SK-N-SH (cell line): ENCODE measurements at regions not wholly inside any gene's neighbourhood (a gene's known extent, or its start where the extent isn't known, plus 50 kb on each side); places are given as distances from the start of the nearest gene placed in this dataset.

Experiments
- CTCF ChIA-PET: fragments of 300-600, 350-600 bp; formaldehyde crosslinking; extraction: SDS; loops from one replicate; lab custom pipeline; 2021; lab: Yijun Ruan, JAX
- POLR2A ChIA-PET: fragments of 350-600 bp; sonication (Branson Sonifier 250); formaldehyde crosslinking; extraction: SDS; loops from one replicate; lab custom pipeline; 2020; ENCODE audit warnings: antibody characterized with exemption, inconsistent platforms; lab: Yijun Ruan, JAX
- DNase-seq: peaks from one replicate; pipeline ENCODE4 v3.0.0; 2012
- H2AFZ ChIP-seq: fragments of 200-600 bp; sonication (generic); 2 replicates; pipeline ENCODE4 v1.8.1; 2016; ENCODE audit warnings: antibody characterized with exemption, mild to moderate bottlenecking, low read depth
- H3F3A ChIP-seq: fragments of 200-600 bp; sonication (generic); replicated peaks from 2 replicates; pipeline ENCODE3; 2016; ENCODE audit warnings: antibody characterized with exemption, mild to moderate bottlenecking; ENCODE audit not compliant: insufficient read depth
- H3K27ac ChIP-seq, 2 experiments: fragments of 200-500 bp in 1 of 2; fragments of 200-600 bp in 1 of 2; sonication (Bioruptor generic) in 1 of 2; sonication (generic), shearing (Covaris generic) in 1 of 2; 2 replicates each; pipeline versions ENCODE4 v1.5.1 to v1.6.1; 2014 to 2016; ENCODE audit warnings: low read depth in 2 of 2, inconsistent platforms in 1 of 2, low read length in 1 of 2, mild to moderate bottlenecking in 1 of 2, mixed read lengths in 1 of 2
- H3K27me3 ChIP-seq: fragments of 200-600 bp; sonication (generic), shearing (Covaris generic); 2 replicates; pipeline ENCODE4 v1.6.1; 2016; ENCODE audit warnings: mixed run types; ENCODE audit not compliant: insufficient read depth
- H3K36me3 ChIP-seq, 2 experiments: fragments of 200-500 bp in 1 of 2; fragments of 200-600 bp in 1 of 2; sonication (Bioruptor generic) in 1 of 2; sonication (generic) in 1 of 2; replicated peaks in 1 of 2; 2 replicates each; pipeline versions ENCODE3 to v1.5.1; 2014 to 2016; ENCODE audit warnings: low read length in 1 of 2, mild to moderate bottlenecking in 1 of 2; ENCODE audit not compliant: insufficient read depth in 2 of 2, control insufficient read depth in 1 of 2
- H3K4me1 ChIP-seq, 2 experiments: fragments of 200-500 bp in 1 of 2; fragments of 200-600 bp in 1 of 2; sonication (Bioruptor generic) in 1 of 2; sonication (generic), shearing (Covaris generic) in 1 of 2; 2 replicates each; pipeline versions ENCODE4 v1.5.1 to v1.6.1; 2014 to 2016; ENCODE audit warnings: low read depth in 1 of 2, low read length in 1 of 2, mixed run types in 1 of 2; ENCODE audit not compliant: insufficient read depth in 2 of 2, control insufficient read depth in 1 of 2
- H3K4me2 ChIP-seq: fragments of 200-600 bp; sonication (generic), shearing (Covaris generic); 2 replicates; pipeline ENCODE4 v1.6.1; 2017; ENCODE audit warnings: mixed run types
- H3K4me3 ChIP-seq, 2 experiments: fragments of 200-500 bp in 1 of 2; fragments of 200-600 bp in 1 of 2; sonication (Bioruptor generic) in 1 of 2; sonication (generic), shearing (Covaris generic) in 1 of 2; 2 replicates each; pipeline versions ENCODE4 v1.5.1 to v1.8.1; 2014 to 2016; ENCODE audit warnings: low read depth in 2 of 2, inconsistent platforms in 1 of 2, low read length in 1 of 2, mild to moderate bottlenecking in 1 of 2, mixed read lengths in 1 of 2, moderate library complexity in 1 of 2
- H3K79me2 ChIP-seq: fragments of 200-600 bp; sonication (generic); 2 replicates; pipeline ENCODE4 v1.8.1; 2017; ENCODE audit warnings: mild to moderate bottlenecking; ENCODE audit not compliant: insufficient read depth
- H3K9ac ChIP-seq: fragments of 200-600 bp; sonication (generic); 2 replicates; pipeline ENCODE4 v1.6.1; 2017; ENCODE audit warnings: mixed run types
- H3K9me2 ChIP-seq: fragments of 200-600 bp; sonication (generic); 2 replicates; pipeline ENCODE4 v1.6.1; 2017; ENCODE audit warnings: mixed run types
- H3K9me3 ChIP-seq: fragments of 200-600 bp; sonication (generic); 2 replicates; pipeline ENCODE4 v1.6.1; 2017; ENCODE audit warnings: mixed run types, mild to moderate bottlenecking, moderate library complexity
- H4K20me1 ChIP-seq: fragments of 200-600 bp; sonication (generic); 2 replicates; pipeline ENCODE4 v1.6.1; 2017; ENCODE audit warnings: mild to moderate bottlenecking, mixed run types; ENCODE audit not compliant: insufficient read depth
- ELF1 ChIP-seq: IDR thresholded peaks from 2 replicates; pipeline ENCODE4 v1.4.0; 2012
- FOXJ3 ChIP-seq: sonication (generic); formaldehyde crosslinking; IDR thresholded peaks from 2 replicates; pipeline ENCODE4 v1.5.1; 2020; ENCODE audit warnings: mild to moderate bottlenecking, missing genetic modification reagents
- FOXM1 ChIP-seq: IDR thresholded peaks from 2 replicates; pipeline ENCODE4 v1.4.0; 2012; ENCODE audit warnings: low read depth, mild to moderate bottlenecking
- GABPA ChIP-seq: IDR thresholded peaks from 2 replicates; pipeline ENCODE4 v1.4.0; 2012; ENCODE audit warnings: low read depth, mild to moderate bottlenecking
- GATA2 ChIP-seq: sonication (generic); formaldehyde crosslinking; IDR thresholded peaks from 2 replicates; pipeline ENCODE4 v1.5.0; 2020; ENCODE audit warnings: mild to moderate bottlenecking, missing genetic modification reagents
- JUND ChIP-seq: IDR thresholded peaks from 2 replicates; pipeline ENCODE4 v1.4.0; 2012
- MXI1 ChIP-seq: IDR thresholded peaks from 2 replicates; pipeline ENCODE4 v1.6.1; 2012; ENCODE audit warnings: mild to moderate bottlenecking, low read depth, low read length, improper control_type of control experiment
- NFIC ChIP-seq: IDR thresholded peaks from 2 replicates; pipeline ENCODE4 v1.4.0; 2012; ENCODE audit warnings: borderline replicate concordance
- NRF1 ChIP-seq: IDR thresholded peaks from 2 replicates; pipeline ENCODE4 v1.6.1; 2012; ENCODE audit warnings: low read depth, mild to moderate bottlenecking, low read length
- REST ChIP-seq: IDR thresholded peaks from 2 replicates; pipeline ENCODE4 v1.6.1; 2012; ENCODE audit warnings: mild to moderate bottlenecking, low read depth, low read length, moderate library complexity
- RFX5 ChIP-seq: IDR thresholded peaks from 2 replicates; pipeline ENCODE4 v1.6.1; 2012; ENCODE audit warnings: mild to moderate bottlenecking, improper control_type of control experiment, low read length
- RXRA ChIP-seq: IDR thresholded peaks from 2 replicates; pipeline ENCODE4 v1.4.0; 2012; ENCODE audit warnings: low read depth, mild to moderate bottlenecking, borderline replicate concordance
- SIN3A ChIP-seq: IDR thresholded peaks from 2 replicates; pipeline ENCODE4 v1.6.1; 2012; ENCODE audit warnings: low read depth, mild to moderate bottlenecking, low read length, moderate library complexity, borderline replicate concordance
- SMC3 ChIP-seq: IDR thresholded peaks from 2 replicates; pipeline ENCODE4 v1.6.1; 2012; ENCODE audit warnings: low read depth, low read length, improper control_type of control experiment
- TAF1 ChIP-seq: IDR thresholded peaks from 2 replicates; pipeline ENCODE4 v1.6.1; 2012; ENCODE audit warnings: low read depth, mild to moderate bottlenecking, low read length, moderate library complexity, borderline replicate concordance
- USF2 ChIP-seq: fragments of 150-350 bp; IDR thresholded peaks from 2 replicates; pipeline ENCODE4 v1.6.1; 2017; ENCODE audit warnings: antibody characterized with exemption, low read length, low read depth, borderline replicate concordance
- YY1 ChIP-seq: IDR thresholded peaks from 2 replicates; pipeline ENCODE4 v1.4.0; 2012; ENCODE audit warnings: low read depth, mild to moderate bottlenecking
- WGBS: methylation state at CpG from one replicate; pipeline ENCODE4 v1.1.6; 2017; ENCODE audit warnings: low lambda C conversion rate; 5-methylcytosine and 5-hydroxymethylcytosine counted together
- TF ChIP-seq, protein P1 (sequence below): IDR thresholded peaks from 2 replicates; pipeline ENCODE4 v1.4.0; 2012; ENCODE audit warnings: low read depth, borderline replicate concordance
- TF ChIP-seq, protein P2 (sequence below): fragments of 150-350 bp; IDR thresholded peaks from 2 replicates; pipeline ENCODE4 v1.6.1; 2016; ENCODE audit warnings: mild to moderate bottlenecking, low read depth, low read length
- TF ChIP-seq, protein P3 (sequence below): IDR thresholded peaks from 2 replicates; pipeline ENCODE4 v1.4.0; 2012; ENCODE audit warnings: low read depth, borderline replicate concordance

- Histone ChIP-seq H3F3A (peaks cover 15% of the 10 kb centered on the region), H3K27ac (no peak overlapping the region), H3K9me2 (no peaks in the 10 kb centered on the region), H3K36me3 (no peaks in the 10 kb centered on the region), H3K79me2 (no peaks in the 10 kb centered on the region), H3K9me3 (peaks cover 8% of the 10 kb centered on the region), H3K9ac (no peak overlapping the region), H3K4me3 (no peak overlapping the region), H4K20me1 (no peaks in the 10 kb centered on the region), H3K4me2 (no peak overlapping the region), H2AFZ (no peak overlapping the region), H3K27me3 (no peaks in the 10 kb centered on the region), H3K4me1 (no peaks in the 10 kb centered on the region)
- 91% methylated on average over 5 of the region's 5 CpGs for WGBS
- ChIA-PET CTCF (no interaction called here), POLR2A (no interaction called here)
- TF ChIP-seq SIN3A: no peak
- TF ChIP-seq NRF1: no peak
- no peak for TF ChIP-seq GABPA
- TF ChIP-seq RFX5: no peak
- no peak for TF ChIP-seq YY1
- no peak for TF ChIP-seq USF2
- TF ChIP-seq ELF1: no peak
- no peak for TF ChIP-seq NFIC
- TF ChIP-seq REST: no peak
- no peak for TF ChIP-seq TAF1
- no peak for TF ChIP-seq FOXM1
- TF ChIP-seq JUND: no peak
- TF ChIP-seq, protein P1, sequence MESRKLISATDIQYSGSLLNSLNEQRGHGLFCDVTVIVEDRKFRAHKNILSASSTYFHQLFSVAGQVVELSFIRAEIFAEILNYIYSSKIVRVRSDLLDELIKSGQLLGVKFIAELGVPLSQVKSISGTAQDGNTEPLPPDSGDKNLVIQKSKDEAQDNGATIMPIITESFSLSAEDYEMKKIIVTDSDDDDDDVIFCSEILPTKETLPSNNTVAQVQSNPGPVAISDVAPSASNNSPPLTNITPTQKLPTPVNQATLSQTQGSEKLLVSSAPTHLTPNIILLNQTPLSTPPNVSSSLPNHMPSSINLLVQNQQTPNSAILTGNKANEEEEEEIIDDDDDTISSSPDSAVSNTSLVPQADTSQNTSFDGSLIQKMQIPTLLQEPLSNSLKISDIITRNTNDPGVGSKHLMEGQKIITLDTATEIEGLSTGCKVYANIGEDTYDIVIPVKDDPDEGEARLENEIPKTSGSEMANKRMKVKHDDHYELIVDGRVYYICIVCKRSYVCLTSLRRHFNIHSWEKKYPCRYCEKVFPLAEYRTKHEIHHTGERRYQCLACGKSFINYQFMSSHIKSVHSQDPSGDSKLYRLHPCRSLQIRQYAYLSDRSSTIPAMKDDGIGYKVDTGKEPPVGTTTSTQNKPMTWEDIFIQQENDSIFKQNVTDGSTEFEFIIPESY: no peak
- no peak for TF ChIP-seq SMC3
- TF ChIP-seq, protein P2, sequence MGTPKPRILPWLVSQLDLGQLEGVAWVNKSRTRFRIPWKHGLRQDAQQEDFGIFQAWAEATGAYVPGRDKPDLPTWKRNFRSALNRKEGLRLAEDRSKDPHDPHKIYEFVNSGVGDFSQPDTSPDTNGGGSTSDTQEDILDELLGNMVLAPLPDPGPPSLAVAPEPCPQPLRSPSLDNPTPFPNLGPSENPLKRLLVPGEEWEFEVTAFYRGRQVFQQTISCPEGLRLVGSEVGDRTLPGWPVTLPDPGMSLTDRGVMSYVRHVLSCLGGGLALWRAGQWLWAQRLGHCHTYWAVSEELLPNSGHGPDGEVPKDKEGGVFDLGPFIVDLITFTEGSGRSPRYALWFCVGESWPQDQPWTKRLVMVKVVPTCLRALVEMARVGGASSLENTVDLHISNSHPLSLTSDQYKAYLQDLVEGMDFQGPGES: no peak
- TF ChIP-seq RXRA: no peak
- TF ChIP-seq, protein P3, sequence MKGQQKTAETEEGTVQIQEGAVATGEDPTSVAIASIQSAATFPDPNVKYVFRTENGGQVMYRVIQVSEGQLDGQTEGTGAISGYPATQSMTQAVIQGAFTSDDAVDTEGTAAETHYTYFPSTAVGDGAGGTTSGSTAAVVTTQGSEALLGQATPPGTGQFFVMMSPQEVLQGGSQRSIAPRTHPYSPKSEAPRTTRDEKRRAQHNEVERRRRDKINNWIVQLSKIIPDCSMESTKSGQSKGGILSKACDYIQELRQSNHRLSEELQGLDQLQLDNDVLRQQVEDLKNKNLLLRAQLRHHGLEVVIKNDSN: no peak
- TF ChIP-seq GATA2: no peak
- no peak for TF ChIP-seq MXI1
- TF ChIP-seq FOXJ3: no peak
- no peak for DNase-seq
Measured at GRCh38 chr3:177308286-177308685, 111.0 kb upstream of the TBL1XR1 start.
